ENCODE measurements at regions not wholly inside any gene's neighbourhood (a gene's known extent, or its start where the extent isn't known, plus 50 kb on each side); places are given as distances from the start of the nearest gene placed in this dataset.
A peak's percentile ranks its signal among the peaks of the same experiment; 100 is the strongest.

- TF ChIP-seq ZNF546 (CRISPR knock-in tag; conservative IDR thresholded peaks at IDR 0.05), result no peak
- TF ChIP-seq TAF15 (IDR thresholded peaks at IDR 0.05; ENCODE audit: low read depth, low read length, poor library complexity, severe bottlenecking), result no peak
- TF ChIP-seq AHR (CRISPR knock-in tag; IDR thresholded peaks at IDR 0.05), result no peak
These were observed 200.9 kb upstream of the ZPLD1 start (continued) for GRCh38 chr3:102233881-102234280.

- in situ Hi-C loops (cut with HindIII; ENCODE audit: extremely low pct_ligation_motif_present, low pct_unique_long_range_greater_than_20kb), result loop anchor here (5.0 kb wide), 1 partner anchor 297 kb away; no protein-coding TSS in a partner anchor
- CTCF ChIA-PET (ENCODE audit: low intra/inter-chr PET ratio, low total read pairs), result interaction anchor here (0.8 kb wide), 1 partner anchor 301 kb away, joined by 4 read pairs; no protein-coding TSS in a partner anchor
- no peaks in the 10 kb centered on the region for H3K9me3 ChIP-seq (ENCODE audit: low read length)
- no peaks in the 10 kb centered on the region for H4K20me1 ChIP-seq (ENCODE audit: insufficient read depth, low read length)
- H3K27me3 ChIP-seq (ENCODE audit: control insufficient read depth in 1 of 2, insufficient read depth in 2 of 2, low read length in 2 of 2), result no peaks in the 10 kb centered on the region
- DNase-seq (ENCODE audit: low spot score) (peak; percentile 11), FAIRE-seq (peak; percentile 64), ATAC-seq (peak; percentile 72)
- no peak overlapping the region for H3K27ac ChIP-seq (ENCODE audit: extremely low read length, insufficient read depth, low read length)
- intact Hi-C loops (cut with micrococcal nuclease; ENCODE audit: unreplicated experiment), result no loop called here
- no peak overlapping the region for H3K4me3 ChIP-seq (replicated peaks in 1 of 3; ENCODE audit: insufficient read depth in 1 of 3, low read depth in 2 of 3, low read length in 3 of 3)
- no peaks in the 10 kb centered on the region for H3K79me2 ChIP-seq (ENCODE audit: insufficient read depth, low read length)
- no peak overlapping the region for H3K9ac ChIP-seq (ENCODE audit: insufficient read depth, low read depth, low read length)
- H2AFZ ChIP-seq (ENCODE audit: low read length), result no peak overlapping the region
- WGBS (ENCODE audit: low lambda C conversion rate), result under 1% methylated on average over 5 of the region's 5 CpGs
- no peaks in the 10 kb centered on the region for H3K36me3 ChIP-seq (replicated peaks in 1 of 2; ENCODE audit: control insufficient read depth in 1 of 2, insufficient read depth in 2 of 2, low read length in 2 of 2)
- no peak overlapping the region for H3K4me2 ChIP-seq (ENCODE audit: low read depth, low read length)
- no TSS peak for BruUV-seq (replicated peaks)
- H3K4me1 ChIP-seq (ENCODE audit: insufficient read depth, low read length), result no peaks in the 10 kb centered on the region
- POLR2A ChIA-PET, result no interaction called here
- TF ChIP-seq GATA4 (IDR thresholded peaks at IDR 0.05; ENCODE audit: borderline replicate concordance, low read depth) (no peak), ZFP36L2 (CRISPR knock-in tag; IDR thresholded peaks at IDR 0.05) (no peak), ZNF543 (CRISPR knock-in tag; IDR thresholded peaks at IDR 0.05) (no peak), STAG1 (CRISPR knock-in tag; IDR thresholded peaks at IDR 0.05) (peak; percentile 82), TFAP4 (IDR thresholded peaks at IDR 0.05; ENCODE audit: borderline replicate concordance, low read depth) (no peak), AFF4 (CRISPR knock-in tag; IDR thresholded peaks at IDR 0.05) (no peak), HNRNPK (IDR thresholded peaks at IDR 0.05; ENCODE audit: low read depth, low read length, poor library complexity, severe bottlenecking) (no peak), MAF1 (CRISPR knock-in tag; IDR thresholded peaks at IDR 0.05; ENCODE audit: borderline replicate concordance) (no peak), ZNF274 (CRISPR knock-in tag; IDR thresholded peaks at IDR 0.05) (no peak), FOXA3 (CRISPR knock-in tag; IDR thresholded peaks at IDR 0.05) (no peak), DR1 (CRISPR knock-in tag; IDR thresholded peaks at IDR 0.05) (no peak), ETS1 (CRISPR knock-in tag; IDR thresholded peaks at IDR 0.05) (no peak), FOXK1 (CRISPR knock-in tag; IDR thresholded peaks at IDR 0.05; ENCODE audit: borderline replicate concordance, low read depth) (no peak), ZNF263 (CRISPR knock-in tag; IDR thresholded peaks at IDR 0.05) (peak; percentile 78), HNF4A (CRISPR knock-in tag; IDR thresholded peaks at IDR 0.05) (peak; percentile 38), ZNF562 (CRISPR knock-in tag; IDR thresholded peaks at IDR 0.05; ENCODE audit: borderline replicate concordance) (no peak)
These were observed 199.1 kb upstream of the ZPLD1 start for GRCh38 chr3:102235679-102236078.
